ENCODE measurements at regions not wholly inside any gene's neighbourhood (a gene's known extent, or its start where the extent isn't known, plus 50 kb on each side); places are given as distances from the start of the nearest gene placed in this dataset.

- no peak for ATAC-seq
- no peak for DNase-seq
Observed at GRCh38 chr10:3467052-3467951, 294.7 kb upstream of the PITRM1 start.

DNA sequence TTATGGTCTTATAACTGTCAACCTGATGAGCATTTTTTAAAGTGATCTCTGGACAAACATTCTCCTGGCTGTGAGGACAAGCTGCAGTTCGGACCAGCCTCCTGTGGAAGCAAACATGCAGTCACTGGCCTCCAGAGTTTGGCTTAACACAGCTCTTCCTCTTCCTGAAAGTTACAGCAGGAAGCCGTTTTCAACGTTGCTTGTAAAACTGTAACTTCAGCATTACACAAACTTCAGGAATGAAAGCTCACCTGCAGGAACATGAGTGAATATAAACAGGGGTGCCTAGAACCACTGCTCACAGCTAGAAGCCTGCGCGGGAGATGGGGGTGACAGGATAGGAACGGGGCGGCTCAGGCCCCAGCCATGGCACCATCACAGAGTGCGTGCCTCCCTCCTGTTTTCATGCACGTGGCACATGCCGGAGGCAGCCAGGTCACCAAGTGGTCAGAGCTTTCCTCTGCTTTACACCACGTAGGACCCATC, 292.9 kb upstream of the PITRM1 start:
- ATAC-seq (no peak), DNase-seq (no peak)

GRCh38 chr10:3464760-3465405, 292.3 kb upstream of the PITRM1 start:
- ATAC-seq (no peak), DNase-seq (no peak)

DNA sequence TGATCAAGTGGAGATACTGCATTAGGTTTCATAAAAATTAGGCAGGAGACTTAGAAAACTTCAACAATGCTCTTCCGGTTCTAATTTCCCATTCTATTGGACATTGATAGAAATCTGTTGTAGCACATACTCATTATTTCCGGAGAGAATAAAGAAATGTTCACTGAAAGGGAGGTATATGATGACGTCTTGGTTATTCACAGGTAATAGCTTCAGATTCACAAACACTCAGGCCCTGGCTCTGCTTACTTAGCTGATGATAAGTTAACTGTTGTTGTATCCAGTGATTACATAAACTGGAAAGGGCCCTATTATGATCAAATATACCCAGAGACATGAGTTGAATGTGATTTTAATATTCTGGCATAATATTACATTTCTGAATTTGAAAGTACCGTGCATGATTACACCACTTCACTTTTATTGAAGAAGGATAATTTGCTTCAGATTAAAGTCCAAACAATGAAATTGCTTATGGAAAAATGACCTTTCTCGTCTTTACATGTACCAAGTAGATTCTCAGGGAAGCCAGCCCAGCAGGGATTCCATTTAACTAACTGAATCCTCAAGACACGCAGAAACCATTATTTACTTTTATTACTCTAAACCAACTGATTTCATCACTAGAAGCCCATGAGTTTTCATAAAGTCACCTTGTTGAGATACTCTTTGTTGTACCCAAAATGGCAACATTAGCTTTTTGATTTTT, 288.0 kb upstream of the PITRM1 start:
- ATAC-seq (no peak), DNase-seq (no peak)

- ATAC-seq (no peak), DNase-seq (no peak)
Observed at GRCh38 chr10:3455385-3456334, 283.1 kb upstream of the PITRM1 start.

GRCh38 chr10:3452683-3453361, 280.2 kb upstream of the PITRM1 start:
- DNase-seq, result no peak
- ATAC-seq, result no peak

GRCh38 chr10:3452173-3452626, 279.6 kb upstream of the PITRM1 start:
- DNase-seq, result no peak
- no peak for ATAC-seq

GRCh38 chr10:3451516-3452172, 279.1 kb upstream of the PITRM1 start:
- ATAC-seq, result no peak
- DNase-seq, result no peak

DNA sequence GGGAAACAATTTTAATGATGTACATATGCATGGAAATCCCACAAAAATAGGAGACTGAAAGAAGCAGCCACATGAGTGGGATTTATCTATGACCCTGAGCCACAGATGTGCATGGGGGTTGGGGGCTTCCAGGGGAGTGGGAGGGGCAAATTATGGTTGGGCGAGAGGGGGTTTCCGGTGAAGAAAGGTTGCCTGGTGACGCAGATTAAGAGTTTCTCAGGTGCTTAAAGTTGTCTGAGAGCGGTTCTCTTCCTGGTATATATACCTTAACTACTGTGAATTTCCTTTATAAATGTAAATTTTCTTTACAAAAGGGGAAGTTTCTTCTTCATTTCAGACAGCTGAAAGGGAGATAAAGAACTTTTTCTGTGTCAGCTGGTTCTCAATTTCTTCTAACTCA, 273.6 kb upstream of the PITRM1 start:
- ATAC-seq (no peak), DNase-seq (no peak)

GRCh38 chr10:3445648-3446047, 273.1 kb upstream of the PITRM1 start:
- DNase-seq (no peak), ATAC-seq (no peak)

DNA sequence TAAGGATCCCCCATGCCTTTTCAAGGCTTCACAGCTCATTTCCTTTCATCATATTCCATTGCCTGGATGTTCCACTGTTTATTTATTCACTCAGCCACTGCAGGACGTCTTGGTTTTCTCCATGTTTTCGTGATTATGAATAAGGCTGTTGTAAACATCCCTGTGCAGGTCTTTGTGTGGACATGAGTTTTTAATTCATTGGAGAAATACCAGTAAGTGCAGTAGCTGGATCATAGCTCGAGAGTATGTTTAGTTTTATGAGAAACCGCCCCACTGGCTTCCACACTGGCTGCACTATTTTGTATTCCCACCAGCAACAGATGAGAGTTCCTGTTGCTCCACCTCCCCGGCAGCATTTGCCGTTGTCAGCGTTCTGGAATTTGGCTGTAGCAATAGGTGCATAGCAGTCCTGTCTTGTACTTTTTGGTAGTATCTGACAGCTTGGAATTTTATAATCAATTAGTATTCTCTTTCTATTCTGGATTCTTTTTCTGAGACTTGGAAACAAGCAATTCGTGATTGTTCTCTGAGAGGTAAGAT, 269.9 kb upstream of the PITRM1 start:
- no peak for ATAC-seq
- no peak for DNase-seq

- ATAC-seq, result no peak
- DNase-seq, result no peak
Observed at GRCh38 chr10:3439183-3439582, 266.6 kb upstream of the PITRM1 start.

DNA sequence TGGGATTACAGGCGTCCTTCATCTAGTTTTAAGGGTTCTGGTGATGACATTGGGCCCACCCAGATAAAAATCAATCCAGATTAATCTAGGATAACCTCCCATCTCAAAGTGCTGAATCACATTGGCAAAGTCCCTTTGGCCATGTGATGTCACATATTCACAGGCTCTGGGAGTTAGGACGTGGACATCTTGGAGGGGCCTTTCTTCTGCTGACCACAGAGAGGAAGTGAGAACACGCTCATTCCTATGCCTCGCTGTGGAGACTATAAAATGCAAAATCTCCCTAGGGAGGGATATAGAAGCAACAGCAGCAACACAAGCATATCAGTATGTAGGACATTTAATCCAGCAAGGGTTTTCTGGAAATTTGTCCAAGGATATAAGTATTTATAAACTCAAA, 266.0 kb upstream of the PITRM1 start:
- ATAC-seq (no peak), DNase-seq (no peak)

- DNase-seq, result no peak
- no peak for ATAC-seq
Observed at GRCh38 chr10:3435671-3436070, 263.1 kb upstream of the PITRM1 start.

DNA sequence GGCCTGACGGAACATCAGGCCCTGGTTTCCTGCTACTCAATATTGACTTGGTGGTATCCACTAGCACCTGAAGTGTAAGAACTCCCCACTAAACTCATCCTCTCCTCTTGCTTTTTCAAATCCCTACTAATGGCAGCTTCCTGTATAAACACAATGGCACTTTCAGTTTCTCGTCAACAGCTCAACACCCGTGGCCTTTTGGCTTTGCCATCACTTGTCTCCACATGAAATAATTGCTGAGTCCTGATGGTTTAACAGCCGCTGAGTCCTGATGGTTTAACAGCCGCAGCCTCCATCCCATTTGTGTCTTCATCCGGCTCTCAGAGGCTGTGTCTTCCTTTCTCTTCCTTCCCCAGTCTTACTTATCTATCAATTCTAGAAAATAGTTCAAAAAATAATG, 261.4 kb upstream of the PITRM1 start:
- DNase-seq (no peak), ATAC-seq (no peak)

DNA sequence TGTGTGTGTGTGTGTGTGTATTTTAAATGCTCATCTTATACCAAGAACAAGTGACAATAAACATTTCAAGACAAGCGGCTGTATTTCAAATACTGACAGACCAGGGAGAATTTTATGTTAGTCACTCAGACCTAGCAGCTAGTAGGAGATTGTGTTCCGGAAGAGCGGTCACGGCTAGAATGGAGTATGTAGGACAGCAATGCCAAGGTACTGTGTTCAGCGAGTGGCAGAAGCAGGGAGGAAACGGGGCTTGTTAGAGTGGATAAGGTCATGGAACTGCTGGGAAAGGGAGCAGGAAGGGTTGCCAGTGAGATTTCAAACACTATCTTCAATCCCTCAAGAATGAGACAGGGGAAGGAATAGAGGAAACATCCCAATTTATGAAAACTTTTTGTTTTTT, 260.5 kb upstream of the PITRM1 start:
- ATAC-seq (no peak), DNase-seq (no peak)

GRCh38 chr10:3432081-3432825, 259.7 kb upstream of the PITRM1 start:
- DNase-seq (no peak), ATAC-seq (no peak)

- ATAC-seq (no peak), DNase-seq (no peak)
Observed at GRCh38 chr10:3430501-3430900, 257.9 kb upstream of the PITRM1 start.

DNA sequence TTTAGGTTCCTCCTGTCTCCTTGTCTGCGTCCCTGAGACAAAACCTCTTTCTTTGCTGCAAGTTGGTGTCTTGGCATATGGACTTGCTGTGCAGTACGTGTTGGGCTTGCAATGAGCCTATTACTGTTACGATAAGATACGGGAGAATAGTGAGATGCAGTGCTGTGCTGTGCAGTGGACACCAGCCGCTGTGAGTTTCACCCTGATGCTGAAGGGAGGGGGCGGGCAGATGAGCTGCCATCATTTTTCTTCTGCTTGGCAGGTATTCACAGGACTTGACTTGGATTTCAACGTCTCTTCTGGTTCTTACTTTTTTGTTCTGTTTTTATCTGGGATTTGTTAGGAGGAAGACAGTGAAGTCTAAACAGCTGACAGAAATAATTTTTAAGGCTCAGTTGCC, 257.1 kb upstream of the PITRM1 start:
- ATAC-seq, result no peak

GRCh38 chr10:3428826-3429225, 256.2 kb upstream of the PITRM1 start:
- no peak for DNase-seq
- ATAC-seq, result no peak

More for the DNA sequence above, 257.1 kb upstream of the PITRM1 start:
- DNase-seq, result no peak
